ENCODE measurements at regions not wholly inside any gene's neighbourhood (a gene's known extent, or its start where the extent isn't known, plus 50 kb on each side); places are given as distances from the start of the nearest gene placed in this dataset.

GRCh38 chrX:149283853-149284252 lies 221.3 kb downstream of the IDS start:
- TF ChIP-seq EZH2 (IDR thresholded peaks at IDR 0.05) (no peak), POLR2AphosphoS5 (IDR thresholded peaks at IDR 0.05; ENCODE audit: borderline replicate concordance, low read depth, low read length) (no peak), FOXP2 (optimal IDR thresholded peaks at IDR 0.05; ENCODE audit: control extremely low read depth, extremely low read length, insufficient read depth) (no peak)

Data from SK-N-MC (cell line).